GM20000 (cell line): ENCODE measurements at regions not wholly inside any gene's neighbourhood (a gene's known extent, or its start where the extent isn't known, plus 50 kb on each side); places are given as distances from the start of the nearest gene placed in this dataset.
"Not testable (repeated sequence)": the region's sequence is repeated elsewhere in the genome, so short reads cannot be mapped to it uniquely, and the experiment has no call there.

Experiments used
- DNase-seq: peaks from one replicate; pipeline ENCODE4 v3.0.0; 2012; ENCODE audit warnings: low spot score
- TF ChIP-seq, protein P1 (sequence below): IDR thresholded peaks from 2 replicates; pipeline ENCODE4 v1.5.1; 2012; ENCODE audit warnings: mild to moderate bottlenecking, control low read depth; ENCODE audit errors: extremely low read depth, missing control alignments

DNA sequence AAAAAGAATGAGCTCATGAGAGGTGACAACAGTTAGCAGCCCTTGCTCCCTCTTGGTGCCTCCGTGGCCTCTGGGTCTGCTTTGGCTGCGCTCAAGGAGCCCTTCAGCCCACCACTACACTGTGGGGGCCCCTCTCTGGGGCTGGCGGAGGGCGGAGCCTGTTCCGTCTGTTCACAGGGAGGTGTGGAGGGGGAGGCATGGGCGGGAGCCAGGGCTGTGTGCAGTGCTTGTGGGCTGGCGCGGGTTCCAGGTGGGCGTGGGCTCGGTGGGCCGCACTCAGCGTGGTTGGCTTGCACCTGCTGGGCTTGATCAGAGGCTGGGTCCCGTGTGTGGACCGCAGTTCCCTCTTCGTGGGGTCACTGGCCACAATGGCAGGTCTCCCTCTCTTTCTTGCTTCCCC is 953.4 kb upstream of the PRR20A start:
- TF ChIP-seq, protein P1, sequence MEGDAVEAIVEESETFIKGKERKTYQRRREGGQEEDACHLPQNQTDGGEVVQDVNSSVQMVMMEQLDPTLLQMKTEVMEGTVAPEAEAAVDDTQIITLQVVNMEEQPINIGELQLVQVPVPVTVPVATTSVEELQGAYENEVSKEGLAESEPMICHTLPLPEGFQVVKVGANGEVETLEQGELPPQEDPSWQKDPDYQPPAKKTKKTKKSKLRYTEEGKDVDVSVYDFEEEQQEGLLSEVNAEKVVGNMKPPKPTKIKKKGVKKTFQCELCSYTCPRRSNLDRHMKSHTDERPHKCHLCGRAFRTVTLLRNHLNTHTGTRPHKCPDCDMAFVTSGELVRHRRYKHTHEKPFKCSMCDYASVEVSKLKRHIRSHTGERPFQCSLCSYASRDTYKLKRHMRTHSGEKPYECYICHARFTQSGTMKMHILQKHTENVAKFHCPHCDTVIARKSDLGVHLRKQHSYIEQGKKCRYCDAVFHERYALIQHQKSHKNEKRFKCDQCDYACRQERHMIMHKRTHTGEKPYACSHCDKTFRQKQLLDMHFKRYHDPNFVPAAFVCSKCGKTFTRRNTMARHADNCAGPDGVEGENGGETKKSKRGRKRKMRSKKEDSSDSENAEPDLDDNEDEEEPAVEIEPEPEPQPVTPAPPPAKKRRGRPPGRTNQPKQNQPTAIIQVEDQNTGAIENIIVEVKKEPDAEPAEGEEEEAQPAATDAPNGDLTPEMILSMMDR = no peak
- DNase-seq = no peak

DNA sequence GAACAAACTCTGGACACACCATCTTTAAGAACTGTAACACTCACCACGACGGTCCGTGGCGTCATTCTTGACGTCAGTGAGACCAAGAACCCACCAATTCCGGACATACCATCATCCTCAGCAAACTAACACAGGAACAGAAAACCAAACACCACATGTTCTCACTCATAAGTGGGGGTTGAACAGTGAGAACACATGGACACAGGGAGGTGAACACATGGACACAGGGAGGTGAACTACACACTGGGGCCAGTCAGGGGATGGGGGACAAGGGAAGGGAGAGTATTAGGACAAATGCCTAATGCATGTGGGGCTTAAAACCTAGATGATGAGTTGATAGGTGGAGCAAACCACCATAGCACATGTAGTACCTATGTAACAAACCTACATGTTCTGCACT is 952.1 kb upstream of the PRR20A start:
- not testable (repeated sequence) for DNase-seq

DNA sequence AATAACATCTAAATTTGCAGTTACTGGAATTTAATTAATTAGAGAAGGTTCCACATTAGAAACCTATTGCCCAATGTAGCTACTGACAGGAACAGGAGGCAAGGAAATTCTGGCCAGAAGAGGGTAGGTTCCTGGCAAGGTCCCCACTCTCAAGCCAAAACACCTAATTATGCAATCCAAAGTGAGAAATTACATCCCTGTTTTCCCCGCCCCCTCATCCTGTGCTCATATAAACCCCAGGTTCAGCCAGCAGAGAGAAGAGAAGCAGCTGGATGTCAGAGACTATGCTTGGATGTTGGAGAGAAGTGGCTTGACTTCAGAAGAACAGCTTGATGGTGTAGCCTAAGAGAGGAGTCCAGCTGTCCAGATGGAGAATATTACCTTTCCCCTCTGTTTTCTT is 951.3 kb upstream of the PRR20A start:
- DNase-seq = no peak
- TF ChIP-seq, protein P1 = no peak

DNA sequence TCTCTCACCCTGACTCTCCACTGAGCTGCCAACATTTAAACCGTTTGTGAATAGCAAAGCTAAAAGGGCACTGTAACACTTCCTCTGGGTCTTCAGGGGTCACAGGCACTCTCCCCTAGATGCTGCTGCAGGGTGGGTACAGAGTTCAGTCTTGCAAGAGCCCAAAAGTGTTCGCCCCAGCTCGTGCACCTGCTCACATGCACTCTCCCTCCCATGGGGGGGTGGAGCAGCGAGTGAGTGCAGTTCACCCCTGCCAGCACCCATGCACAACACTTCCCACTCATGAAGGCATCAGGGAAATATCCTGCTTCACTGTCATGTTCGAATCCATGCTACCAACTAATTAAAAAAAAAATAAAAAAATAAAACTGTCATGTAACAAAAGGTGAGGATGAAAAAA is 950.7 kb upstream of the PRR20A start:
- DNase-seq = no peak
- TF ChIP-seq, protein P1 = no peak

DNA sequence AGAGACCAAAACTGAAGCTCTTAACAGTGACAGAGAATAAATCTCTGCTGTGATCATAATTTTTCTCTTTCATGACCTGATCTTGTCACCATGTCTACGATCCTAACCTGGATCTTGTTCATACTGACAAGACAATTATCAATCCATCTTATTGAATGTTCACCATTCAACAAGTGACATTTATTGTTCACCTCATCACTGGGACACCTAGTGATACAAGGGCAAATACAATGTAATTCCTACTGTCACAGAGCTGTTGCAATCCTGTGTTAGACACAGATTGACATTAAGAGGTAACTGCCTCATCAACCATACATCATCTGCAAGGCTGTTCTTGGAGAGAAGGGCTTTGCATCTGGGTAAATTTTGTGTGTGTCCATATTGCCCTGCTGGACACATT is 942.4 kb upstream of the PRR20A start:
- TF ChIP-seq, protein P1 = no peak

DNA sequence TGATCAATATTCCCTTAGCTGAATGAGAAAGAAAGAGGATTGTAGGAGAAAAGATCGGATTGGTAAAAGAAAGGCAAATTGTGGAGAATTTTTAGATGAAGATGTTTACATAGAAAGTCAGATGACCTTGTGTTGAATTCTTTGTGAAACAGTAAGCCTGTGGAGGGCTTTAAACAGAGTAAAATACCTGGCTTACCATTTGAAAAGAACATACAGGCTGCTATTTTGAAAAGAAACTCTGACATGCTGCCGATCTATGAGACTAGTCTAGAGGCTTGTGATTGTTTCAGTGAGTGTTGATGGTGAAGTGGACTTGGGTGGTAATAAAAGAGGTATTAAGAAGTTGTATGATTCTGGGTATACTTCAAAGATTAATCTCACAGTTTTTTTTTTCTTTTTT is 938.9 kb upstream of the PRR20A start:
- TF ChIP-seq, protein P1 = no peak
- DNase-seq = no peak

More for the DNA sequence above, 942.4 kb upstream of the PRR20A start:
- no peak for DNase-seq

DNA sequence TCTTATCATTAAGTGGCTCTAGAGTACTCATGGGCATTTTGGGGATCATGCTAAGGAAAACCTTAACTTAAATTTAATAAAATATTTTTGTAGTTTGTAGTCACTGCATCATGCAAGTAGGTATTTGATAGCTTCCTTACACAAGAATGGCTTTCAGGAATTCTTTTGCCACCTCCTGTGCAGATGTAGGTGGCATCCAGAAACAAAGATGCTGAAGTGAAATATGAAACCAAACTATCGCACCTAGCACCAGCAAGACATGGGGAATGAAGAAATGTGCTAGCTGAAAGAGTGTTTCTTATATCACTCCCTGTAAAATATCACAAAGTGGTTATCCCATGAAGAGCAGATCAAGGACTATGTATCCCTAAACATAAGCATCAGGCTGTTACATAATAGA is 924.5 kb upstream of the PRR20A start:
- TF ChIP-seq, protein P1 = no peak
- no peak for DNase-seq

DNA sequence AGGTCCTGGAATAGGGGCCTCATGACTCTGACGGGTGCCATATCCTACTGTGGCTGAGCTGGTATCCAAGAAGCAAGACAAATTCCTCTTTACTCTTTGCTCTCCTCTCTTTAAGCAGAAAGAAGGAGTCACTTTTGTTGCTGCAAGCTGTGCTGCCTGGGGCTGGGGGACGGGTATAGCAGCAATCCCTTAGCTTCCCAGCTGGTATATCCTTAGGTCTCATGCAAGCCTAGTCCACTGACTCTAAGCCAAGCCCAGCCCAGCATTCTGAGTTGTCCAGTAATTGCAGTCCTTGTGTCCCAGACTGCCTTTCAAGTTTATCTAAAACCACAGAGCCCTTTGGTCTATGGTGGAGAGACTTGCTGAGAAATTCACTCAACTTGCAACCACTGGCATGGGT is 893.0 kb upstream of the PRR20A start:
- TF ChIP-seq, protein P1 = no peak

More for the DNA sequence above, 893.0 kb upstream of the PRR20A start:
- DNase-seq = no peak
